Astrocyte (in vitro differentiated cells and primary cell): ENCODE measurements at regions not wholly inside any gene's neighbourhood (a gene's known extent, or its start where the extent isn't known, plus 50 kb on each side); places are given as distances from the start of the nearest gene placed in this dataset.

Experiments
- DNase-seq: peaks from one replicate; pipeline ENCODE4 v3.0.0-alpha.2; 2010; ENCODE audit warnings: low read depth
- FAIRE-seq: peaks from 2 replicates; lab custom pipeline; 2011; peaks lifted over from hg19 to GRCh38; lab: Jason Lieb, UNC
- H2AFZ ChIP-seq: 2 replicates; pipeline ENCODE4 v1.6.0; 2012; ENCODE audit warnings: low read depth, low read length, inconsistent platforms
- H3K27ac ChIP-seq: 2 replicates; pipeline ENCODE4 v1.5.1; 2011; ENCODE audit warnings: low read depth, low read length, inconsistent platforms
- H3K27me3 ChIP-seq: 2 replicates; pipeline ENCODE4 v1.6.0; 2011; ENCODE audit warnings: low read length, inconsistent platforms; ENCODE audit not compliant: insufficient read depth
- H3K36me3 ChIP-seq: 2 replicates; pipeline ENCODE4 v1.5.1; 2011; ENCODE audit warnings: low read length, inconsistent platforms; ENCODE audit not compliant: insufficient read depth
- H3K4me1 ChIP-seq: 2 replicates; pipeline ENCODE4 v1.5.1; 2011; ENCODE audit warnings: low read length, inconsistent platforms; ENCODE audit not compliant: insufficient read depth
- H3K4me2 ChIP-seq: 2 replicates; pipeline ENCODE4 v1.6.0; 2012; ENCODE audit warnings: low read length, inconsistent platforms
- H3K4me3 ChIP-seq: 2 replicates; pipeline ENCODE4 v1.5.1; 2011; ENCODE audit warnings: low read depth, mild to moderate bottlenecking, low read length, inconsistent platforms; ENCODE audit not compliant: insufficient read depth
- H3K79me2 ChIP-seq: 2 replicates; pipeline ENCODE4 v1.6.0; 2012; ENCODE audit warnings: mild to moderate bottlenecking, low read length, inconsistent platforms; ENCODE audit not compliant: insufficient read depth
- H3K9ac ChIP-seq: 2 replicates; pipeline ENCODE4 v1.6.0; 2012; ENCODE audit warnings: mild to moderate bottlenecking, low read length, inconsistent platforms
- H3K9me3 ChIP-seq: 2 replicates; pipeline ENCODE4 v1.5.1; 2012; ENCODE audit warnings: low read depth, mild to moderate bottlenecking, low read length, inconsistent platforms; ENCODE audit not compliant: insufficient read depth
- H4K20me1 ChIP-seq: 2 replicates; pipeline ENCODE4 v1.6.0; 2012; ENCODE audit warnings: low read length, inconsistent platforms; ENCODE audit not compliant: insufficient read depth
- H3K27ac Mint-ChIP-seq: one replicate; pipeline ENCODE4 v1.8.0; 2021; ENCODE audit warnings: mild to moderate bottlenecking, mixed read lengths; ENCODE audit not compliant: unreplicated experiment
- H3K27me3 Mint-ChIP-seq: one replicate; pipeline ENCODE4 v1.8.0; 2021; ENCODE audit warnings: low read depth, mixed read lengths; ENCODE audit not compliant: unreplicated experiment
- H3K36me3 Mint-ChIP-seq: one replicate; pipeline ENCODE4 v1.8.0; 2021; ENCODE audit warnings: low read depth, mixed read lengths; ENCODE audit not compliant: unreplicated experiment
- H3K4me1 Mint-ChIP-seq: one replicate; pipeline ENCODE4 v1.8.0; 2021; ENCODE audit warnings: low read depth, mixed read lengths; ENCODE audit not compliant: unreplicated experiment
- H3K4me3 Mint-ChIP-seq: one replicate; pipeline ENCODE4 v1.8.0; 2021; ENCODE audit warnings: mild to moderate bottlenecking, moderate library complexity, mixed read lengths; ENCODE audit not compliant: unreplicated experiment
- H3K9me3 Mint-ChIP-seq: one replicate; pipeline ENCODE4 v1.8.0; 2021; ENCODE audit warnings: mild to moderate bottlenecking, mixed read lengths; ENCODE audit not compliant: unreplicated experiment
- CTCF ChIP-seq: IDR thresholded peaks from 2 replicates; pipeline ENCODE4 v1.5.1; 2011; ENCODE audit warnings: low read depth, mild to moderate bottlenecking, inconsistent platforms, low read length, moderate library complexity; ENCODE audit not compliant: insufficient read depth
- EZH2 ChIP-seq: IDR thresholded peaks from 2 replicates; pipeline ENCODE4 v1.6.1; 2012; ENCODE audit warnings: mild to moderate bottlenecking, low read length, inconsistent platforms; ENCODE audit not compliant: insufficient read depth

- no peak for FAIRE-seq
- H3K27ac ChIP-seq, result no peak overlapping the region
Measured at GRCh38 chr2:238968616-238969384, 120.9 kb downstream of the TWIST2 start.

GRCh38 chr2:238969857-238970256 lies 122.0 kb downstream of the TWIST2 start:
- H3K36me3 ChIP-seq, result no peaks in the 10 kb centered on the region
- Mint-ChIP-seq H3K4me3 (no peak overlapping the region), H3K27ac (no peak overlapping the region), H3K4me1 (no peaks in the 10 kb centered on the region), H3K27me3 (peaks cover 28% of the 10 kb centered on the region), H3K9me3 (peaks cover 2% of the 10 kb centered on the region), H3K36me3 (no peaks in the 10 kb centered on the region)
- FAIRE-seq, result no peak
- no peak overlapping the region for H3K27ac ChIP-seq
- no peak for DNase-seq
- H3K9me3 ChIP-seq, result no peaks in the 10 kb centered on the region
- no peak overlapping the region for H3K9ac ChIP-seq
- no peaks in the 10 kb centered on the region for H4K20me1 ChIP-seq
- H2AFZ ChIP-seq, result no peak overlapping the region
- H3K27me3 ChIP-seq, result no peaks in the 10 kb centered on the region
- TF ChIP-seq EZH2, result no peak
- no peak for TF ChIP-seq CTCF
- no peaks in the 10 kb centered on the region for H3K79me2 ChIP-seq
- H3K4me2 ChIP-seq, result no peak overlapping the region
- H3K4me3 ChIP-seq, result no peak overlapping the region
- H3K4me1 ChIP-seq, result peaks cover 22% of the 10 kb centered on the region

More at GRCh38 chr2:238968616-238969384, 120.9 kb downstream of the TWIST2 start:
- Histone ChIP-seq H3K9ac (no peak overlapping the region), H3K4me3 (no peak overlapping the region), H3K4me1 (peaks cover 11% of the 10 kb centered on the region), H3K36me3 (no peaks in the 10 kb centered on the region), H3K27me3 (no peaks in the 10 kb centered on the region), H4K20me1 (no peaks in the 10 kb centered on the region), H3K4me2 (no peak overlapping the region), H3K79me2 (no peaks in the 10 kb centered on the region), H2AFZ (no peak overlapping the region), H3K9me3 (no peaks in the 10 kb centered on the region)
- no peak overlapping the region for H3K4me3 Mint-ChIP-seq
- TF ChIP-seq EZH2 (no peak), CTCF (no peak)
- peaks cover 2% of the 10 kb centered on the region for H3K36me3 Mint-ChIP-seq
- peaks cover 3% of the 10 kb centered on the region for H3K9me3 Mint-ChIP-seq
- H3K4me1 Mint-ChIP-seq, result no peaks in the 10 kb centered on the region
- H3K27me3 Mint-ChIP-seq, result peaks cover 35% of the 10 kb centered on the region
- H3K27ac Mint-ChIP-seq, result no peak overlapping the region
- no peak for DNase-seq

- no peak overlapping the region for H2AFZ ChIP-seq
Measured at GRCh38 chr2:238970553-238971081, 122.7 kb downstream of the TWIST2 start.

More at GRCh38 chr2:238970553-238971081, 122.7 kb downstream of the TWIST2 start:
- Mint-ChIP-seq H3K27me3 (peaks cover 28% of the 10 kb centered on the region), H3K27ac (no peak overlapping the region), H3K4me1 (no peaks in the 10 kb centered on the region), H3K36me3 (no peaks in the 10 kb centered on the region), H3K9me3 (peaks cover 4% of the 10 kb centered on the region), H3K4me3 (no peak overlapping the region)
- no peaks in the 10 kb centered on the region for H3K27me3 ChIP-seq
- FAIRE-seq (no peak), DNase-seq (peak; percentile 26)
- H3K9me3 ChIP-seq, result no peaks in the 10 kb centered on the region
- H3K27ac ChIP-seq, result no peak overlapping the region
- H3K4me1 ChIP-seq, result peaks cover 24% of the 10 kb centered on the region
- H4K20me1 ChIP-seq, result no peaks in the 10 kb centered on the region
- no peak overlapping the region for H3K4me2 ChIP-seq
- H3K79me2 ChIP-seq, result no peaks in the 10 kb centered on the region
- no peak overlapping the region for H3K9ac ChIP-seq
- H3K36me3 ChIP-seq, result no peaks in the 10 kb centered on the region
- no peak overlapping the region for H3K4me3 ChIP-seq
- TF ChIP-seq EZH2 (no peak), CTCF (peak; percentile 93)
